K562 (cell line): ENCODE measurements at regions not wholly inside any gene's neighbourhood (a gene's known extent, or its start where the extent isn't known, plus 50 kb on each side); places are given as distances from the start of the nearest gene placed in this dataset.

Experiments
- ATAC-seq: fragments of 200-7000 bp; cut with Tn5 transposase; 3 replicates; pipeline ENCODE4 v1.9.1; 2020; ENCODE audit warnings: moderate library complexity
- BruUV-seq: library from RNA; stranded (reverse); fragments of 400-500 nt; replicated peaks from 2 replicates; lab custom pipeline; 2021; lab: Mats Ljungman, UMichigan
- CTCF ChIA-PET: fragments of 300-600 bp; formaldehyde crosslinking; extraction: SDS; loops from one replicate; lab custom pipeline; 2021; ENCODE audit warnings: low intra/inter-chr PET ratio; lab: Yijun Ruan, JAX
- POLR2A ChIA-PET: fragments of 300-600, 350-650 bp; sonication (Branson Sonifier 250); formaldehyde crosslinking; extraction: SDS; loops from one replicate; lab custom pipeline; 2021; ENCODE audit warnings: antibody characterized with exemption, inconsistent platforms; lab: Yijun Ruan, JAX
- DNase-seq, 4 experiments: peaks; one replicate each; pipeline versions ENCODE4 v3.0.0 to v3.0.0-alpha.2; 2011 to 2018; ENCODE audit warnings: low spot score in 3 of 4, mixed read lengths in 3 of 4; ENCODE audit errors: extremely low read depth in 1 of 4
- FAIRE-seq: peaks from 2 replicates; lab custom pipeline; 2011; peaks lifted over from hg19 to GRCh38; lab: Jason Lieb, UNC
- H2AFZ ChIP-seq: 2 replicates; pipeline ENCODE4 v1.6.0; 2011; ENCODE audit warnings: low read depth, low read length, control low read depth, inconsistent platforms
- H3K27ac ChIP-seq: fragments of 200-600 bp; 3 replicates; pipeline ENCODE4 v1.8.0; 2011; ENCODE audit warnings: low read depth, mild to moderate bottlenecking, control low read depth, inconsistent platforms, low read length, moderate library complexity, mixed read lengths; ENCODE audit errors: extremely low read depth
- H3K27me3 ChIP-seq, 2 experiments: fragments of 300-600 bp in 1 of 2; 2 replicates in 1 of 2; 3 replicates in 1 of 2; pipeline versions ENCODE4 v1.6.0 to v1.8.0; 2011; ENCODE audit warnings: inconsistent platforms in 2 of 2, low read length in 2 of 2, mild to moderate bottlenecking in 1 of 2, mixed read lengths in 1 of 2, moderate library complexity in 1 of 2; ENCODE audit not compliant: control insufficient read depth in 2 of 2, insufficient read depth in 2 of 2
- H3K36me3 ChIP-seq: fragments of 300-600 bp; 3 replicates; pipeline ENCODE4 v1.8.0; 2011; ENCODE audit warnings: mild to moderate bottlenecking, low read length, inconsistent platforms; ENCODE audit not compliant: control insufficient read depth, insufficient read depth
- H3K4me1 ChIP-seq, 2 experiments: fragments of 200-600 bp in 1 of 2; replicated peaks in 1 of 2; 2 replicates in 1 of 2; 3 replicates in 1 of 2; pipeline versions ENCODE4 v1.5.1 to v1.8.0; 2011; ENCODE audit warnings: inconsistent platforms in 2 of 2, low read length in 2 of 2, mild to moderate bottlenecking in 1 of 2, mixed read lengths in 1 of 2, moderate library complexity in 1 of 2; ENCODE audit not compliant: control insufficient read depth in 2 of 2, insufficient read depth in 2 of 2
- H3K4me2 ChIP-seq: 2 replicates; pipeline ENCODE4 v1.6.1; 2011; ENCODE audit warnings: low read length, control low read depth, inconsistent platforms, mixed read lengths; ENCODE audit not compliant: insufficient read depth
- H3K4me3 ChIP-seq: fragments of 200-600 bp; sonication (generic), shearing (Covaris generic); 2 replicates; pipeline ENCODE4 v1.5.1; 2016; ENCODE audit warnings: control low read depth, inconsistent platforms
- H3K79me2 ChIP-seq: fragments of 200-600 bp; 3 replicates; pipeline ENCODE4 v1.8.0; 2011; ENCODE audit warnings: low read length, inconsistent platforms; ENCODE audit not compliant: control insufficient read depth, insufficient read depth
- H3K9ac ChIP-seq, 2 experiments: 2 replicates each; pipeline versions ENCODE4 v1.6.0 to v1.6.1; 2011; ENCODE audit warnings: low read depth in 2 of 2, low read length in 2 of 2, control low read depth in 1 of 2, inconsistent platforms in 1 of 2, mild to moderate bottlenecking in 1 of 2, mixed read lengths in 1 of 2; ENCODE audit not compliant: insufficient read depth in 1 of 2
- H3K9me1 ChIP-seq: one replicate; pipeline ENCODE4 v1.6.0; 2011; ENCODE audit warnings: inconsistent platforms, mild to moderate bottlenecking, low read length, moderate library complexity; ENCODE audit not compliant: control insufficient read depth, insufficient read depth
- H3K9me3 ChIP-seq: replicated peaks from 2 replicates; pipeline ENCODE4 v1.5.1; 2011; ENCODE audit warnings: low read depth, low read length, inconsistent platforms; ENCODE audit not compliant: control insufficient read depth, insufficient read depth
- H4K20me1 ChIP-seq: replicated peaks from 2 replicates; pipeline ENCODE4 v1.6.1; 2011; ENCODE audit warnings: low read length, inconsistent platforms, mixed read lengths; ENCODE audit not compliant: control insufficient read depth, insufficient read depth
- E2F8 ChIP-seq: fragments of 450-650 bp; IDR thresholded peaks from 2 replicates; pipeline ENCODE4 v1.7.1; 2018; ENCODE audit warnings: mild to moderate bottlenecking, low read depth; ENCODE audit not compliant: partially characterized antibody
- RFX5 ChIP-seq: IDR thresholded peaks from 2 replicates; pipeline ENCODE4 v1.6.1; 2011; ENCODE audit warnings: low read depth, mild to moderate bottlenecking, improper control_type of control experiment, low read length
- TGIF2 ChIP-seq: sonication (generic); formaldehyde crosslinking; IDR thresholded peaks from 2 replicates; pipeline ENCODE4 v1.8.1; 2022; ENCODE audit warnings: mild to moderate bottlenecking, missing genetic modification reagents, moderate library complexity
- USF2 ChIP-seq: sonication (generic); formaldehyde crosslinking; IDR thresholded peaks from 2 replicates; pipeline ENCODE4 v1.5.0; 2020; ENCODE audit warnings: missing genetic modification reagents
- VEZF1 ChIP-seq: fragments of 200-800 bp; sonication (Bioruptor generic); IDR thresholded peaks from 2 replicates; pipeline ENCODE4 v1.6.1; 2017; ENCODE audit warnings: missing genetic modification characterization, missing compliant biosample characterization
- WGBS: fragments of 100-300 bp; shearing (Covaris generic); methylation state at CpG from one replicate; pipeline ENCODE4 v1.1.6; 2016; ENCODE audit warnings: low coverage, mixed read lengths; ENCODE audit not compliant: insufficient coverage; ENCODE audit errors: missing lambda C conversion rate; 5-methylcytosine and 5-hydroxymethylcytosine counted together
- in situ Hi-C: fragments of 300-500 bp; cut with MboI; formaldehyde crosslinking; loops from 4 replicates; pipeline ENCODE4 v1.15.0; 2018; ENCODE audit warnings: inconsistent platforms, mixed read lengths
- intact Hi-C: fragments of 100-400 bp; cut with micrococcal nuclease; formaldehyde crosslinking; loops from 2 replicates; pipeline ENCODE4 v1.14.2; 2022

- no peak for TF ChIP-seq E2F8
- no peak for TF ChIP-seq USF2 (CRISPR knock-in tag)
- TF ChIP-seq RFX5: no peak
Measured at GRCh38 chr12:116381744-116382685, 104.5 kb upstream of the MED13L start (continued).

- no TSS peak for BruUV-seq
- H2AFZ ChIP-seq: peak overlapping the region; percentile 80
- no peaks in the 10 kb centered on the region for H3K79me2 ChIP-seq
- DNase-seq (no peak), ATAC-seq (no peak), FAIRE-seq (no peak)
- no peak overlapping the region for H3K4me3 ChIP-seq
- ChIA-PET POLR2A (no interaction called here), CTCF (no interaction called here)
- WGBS: 58% methylated on average over 12 of the region's 13 CpGs
- no peaks in the 10 kb centered on the region for H3K27me3 ChIP-seq
- no peaks in the 10 kb centered on the region for H3K9me1 ChIP-seq
- no peak overlapping the region for H3K4me2 ChIP-seq
- H3K9me3 ChIP-seq: 0 out of 2 replicates have a peak, but pooled peaks cover 5% of the 10 kb centered on the region
- H3K9ac ChIP-seq: peak overlapping the region in 1 of 2 experiments; percentile 66; a peak in 1 of 4 replicates
- H4K20me1 ChIP-seq: no peaks in the 10 kb centered on the region
- H3K27ac ChIP-seq: no peak overlapping the region
- H3K4me1 ChIP-seq: peaks cover 47 to 51% of the 10 kb centered on the region in 2 experiments
- in situ Hi-C loops: no loop called here
- intact Hi-C loops: no loop called here
- no peaks in the 10 kb centered on the region for H3K36me3 ChIP-seq
- TF ChIP-seq TGIF2 (CRISPR knock-in tag) (no peak), VEZF1 (CRISPR knock-in tag) (0 out of 2 replicates have a peak, but pooled peaks have one; percentile 5)
Measured at GRCh38 chr12:116382686-116383530, 105.4 kb upstream of the MED13L start.
